HepG2 (cell line): ENCODE measurements at regions not wholly inside any gene's neighbourhood (a gene's known extent, or its start where the extent isn't known, plus 50 kb on each side); places are given as distances from the start of the nearest gene placed in this dataset.

Experiments
- ARID4A ChIP-seq: sonication (generic); formaldehyde crosslinking; IDR thresholded peaks from 2 replicates; pipeline ENCODE4 v1.5.0; 2020; ENCODE audit warnings: mild to moderate bottlenecking, missing genetic modification reagents, borderline replicate concordance
- BATF2 ChIP-seq: sonication (generic); formaldehyde crosslinking; IDR thresholded peaks from 2 replicates; pipeline ENCODE4 v1.8.0; 2022; ENCODE audit warnings: mild to moderate bottlenecking, missing genetic modification reagents, moderate library complexity
- CEBPG ChIP-seq: IDR thresholded peaks from 2 replicates; pipeline ENCODE4 v1.6.1; 2016
- CHD4 ChIP-seq: fragments of 200-600 bp; sonication (generic); IDR thresholded peaks from 2 replicates; pipeline ENCODE4 v1.7.0; 2017; ENCODE audit warnings: mild to moderate bottlenecking, low read length, borderline replicate concordance
- DMTF1 ChIP-seq: sonication (generic); formaldehyde crosslinking; IDR thresholded peaks from 2 replicates; pipeline ENCODE4 v1.4.0; 2020; ENCODE audit warnings: mild to moderate bottlenecking, missing genetic modification reagents
- EEA1 ChIP-seq: sonication (generic); formaldehyde crosslinking; IDR thresholded peaks from 2 replicates; pipeline ENCODE4 v1.5.1; 2020; ENCODE audit warnings: mild to moderate bottlenecking, missing genetic modification reagents, borderline replicate concordance
- GABPB1 ChIP-seq: IDR thresholded peaks from 2 replicates; pipeline ENCODE4 v1.6.1; 2016; ENCODE audit warnings: mild to moderate bottlenecking, missing genetic modification reagents, moderate library complexity, missing compliant biosample characterization
- HOXA7 ChIP-seq: sonication (generic); formaldehyde crosslinking; IDR thresholded peaks from 2 replicates; pipeline ENCODE4 v1.8.1; 2022; ENCODE audit warnings: mild to moderate bottlenecking, missing genetic modification reagents, moderate library complexity
- HOXD1 ChIP-seq: sonication (generic); formaldehyde crosslinking; IDR thresholded peaks from 2 replicates; pipeline ENCODE4 v1.5.0; 2020; ENCODE audit warnings: missing genetic modification reagents
- NPAS2 ChIP-seq: sonication (generic); formaldehyde crosslinking; IDR thresholded peaks from 2 replicates; pipeline ENCODE4 v1.8.0; 2022; ENCODE audit warnings: mild to moderate bottlenecking, missing genetic modification reagents, borderline replicate concordance
- NR2C2 ChIP-seq: sonication (generic); formaldehyde crosslinking; IDR thresholded peaks from 2 replicates; pipeline ENCODE4 v1.4.0; 2020; ENCODE audit warnings: missing genetic modification reagents, mild to moderate bottlenecking, moderate library complexity, borderline replicate concordance
- SKI ChIP-seq: fragments of 450-650 bp; IDR thresholded peaks from one replicate; pipeline ENCODE4 v1.6.1; 2018; ENCODE audit warnings: mild to moderate bottlenecking; ENCODE audit not compliant: partially characterized antibody
- TBX3 ChIP-seq: fragments of 450-650 bp; IDR thresholded peaks from 2 replicates; pipeline ENCODE4 v1.6.1; 2017; ENCODE audit warnings: antibody characterized with exemption, mild to moderate bottlenecking, inconsistent platforms, borderline replicate concordance
- ZFX ChIP-seq: sonication (generic); formaldehyde crosslinking; IDR thresholded peaks from 2 replicates; pipeline ENCODE4 v1.4.0; 2020; ENCODE audit warnings: mild to moderate bottlenecking, low read depth, missing genetic modification reagents, moderate library complexity
- ZNF101 ChIP-seq: sonication (generic); formaldehyde crosslinking; IDR thresholded peaks from 2 replicates; pipeline ENCODE4 v1.4.0; 2020; ENCODE audit warnings: mild to moderate bottlenecking, low read depth, missing genetic modification reagents, borderline replicate concordance
- ZNF136 ChIP-seq: sonication (generic); formaldehyde crosslinking; IDR thresholded peaks from 2 replicates; pipeline ENCODE4 v1.8.1; 2022; ENCODE audit warnings: low read depth, mild to moderate bottlenecking, moderate library complexity, missing genetic modification reagents
- ZNF567 ChIP-seq: sonication (generic); formaldehyde crosslinking; IDR thresholded peaks from 2 replicates; pipeline ENCODE4 v1.8.1; 2023; ENCODE audit warnings: mild to moderate bottlenecking, missing genetic modification reagents, borderline replicate concordance
- ZNF670 ChIP-seq: sonication (generic); formaldehyde crosslinking; IDR thresholded peaks from 2 replicates; pipeline ENCODE4 v1.8.0; 2022; ENCODE audit warnings: mild to moderate bottlenecking, missing genetic modification reagents, borderline replicate concordance
- TF ChIP-seq, protein P1 (sequence below): sonication (generic); formaldehyde crosslinking; IDR thresholded peaks from 2 replicates; pipeline ENCODE4 v1.5.0; 2020; ENCODE audit warnings: missing genetic modification reagents, mild to moderate bottlenecking, borderline replicate concordance

- no peak for TF ChIP-seq SKI
- peak; percentile 48; the same call in 1 of the 2 replicates for TF ChIP-seq GABPB1 (CRISPR knock-in tag)
- 0 out of 2 replicates have a peak, but pooled peaks have one; percentile 15 for TF ChIP-seq ZFX (CRISPR knock-in tag)
- TF ChIP-seq ZNF101 = no peak
- TF ChIP-seq EEA1 (CRISPR knock-in tag) = no peak
- TF ChIP-seq NPAS2 = no peak
- no peak for TF ChIP-seq HOXA7 (CRISPR knock-in tag)
- TF ChIP-seq ARID4A (CRISPR knock-in tag) = no peak
- peak; percentile 78; the same call in 1 of the 2 replicates for TF ChIP-seq TBX3
- no peak for TF ChIP-seq ZNF567
- no peak for TF ChIP-seq DMTF1 (CRISPR knock-in tag)
- no peak for TF ChIP-seq BATF2 (CRISPR knock-in tag)
- peak; percentile 70 for TF ChIP-seq CEBPG (CRISPR knock-in tag)
- no peak for TF ChIP-seq ZNF670 (CRISPR knock-in tag)
- no peak for TF ChIP-seq HOXD1
- TF ChIP-seq NR2C2 (CRISPR knock-in tag) = no peak
- no peak for TF ChIP-seq CHD4
- TF ChIP-seq ZNF136 (CRISPR knock-in tag) = no peak
- TF ChIP-seq, protein P1, sequence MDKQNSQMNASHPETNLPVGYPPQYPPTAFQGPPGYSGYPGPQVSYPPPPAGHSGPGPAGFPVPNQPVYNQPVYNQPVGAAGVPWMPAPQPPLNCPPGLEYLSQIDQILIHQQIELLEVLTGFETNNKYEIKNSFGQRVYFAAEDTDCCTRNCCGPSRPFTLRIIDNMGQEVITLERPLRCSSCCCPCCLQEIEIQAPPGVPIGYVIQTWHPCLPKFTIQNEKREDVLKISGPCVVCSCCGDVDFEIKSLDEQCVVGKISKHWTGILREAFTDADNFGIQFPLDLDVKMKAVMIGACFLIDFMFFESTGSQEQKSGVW (CRISPR knock-in tag) = no peak
Observed at GRCh38 chr2:234763002-234763873, 188.6 kb upstream of the SH3BP4 start (continued).
